ENCODE measurements at regions not wholly inside any gene's neighbourhood (a gene's known extent, or its start where the extent isn't known, plus 50 kb on each side); places are given as distances from the start of the nearest gene placed in this dataset.

GRCh38 chr10:131418681-131419080 lies 107.2 kb upstream of the TCERG1L start:
- TF ChIP-seq, protein P1, sequence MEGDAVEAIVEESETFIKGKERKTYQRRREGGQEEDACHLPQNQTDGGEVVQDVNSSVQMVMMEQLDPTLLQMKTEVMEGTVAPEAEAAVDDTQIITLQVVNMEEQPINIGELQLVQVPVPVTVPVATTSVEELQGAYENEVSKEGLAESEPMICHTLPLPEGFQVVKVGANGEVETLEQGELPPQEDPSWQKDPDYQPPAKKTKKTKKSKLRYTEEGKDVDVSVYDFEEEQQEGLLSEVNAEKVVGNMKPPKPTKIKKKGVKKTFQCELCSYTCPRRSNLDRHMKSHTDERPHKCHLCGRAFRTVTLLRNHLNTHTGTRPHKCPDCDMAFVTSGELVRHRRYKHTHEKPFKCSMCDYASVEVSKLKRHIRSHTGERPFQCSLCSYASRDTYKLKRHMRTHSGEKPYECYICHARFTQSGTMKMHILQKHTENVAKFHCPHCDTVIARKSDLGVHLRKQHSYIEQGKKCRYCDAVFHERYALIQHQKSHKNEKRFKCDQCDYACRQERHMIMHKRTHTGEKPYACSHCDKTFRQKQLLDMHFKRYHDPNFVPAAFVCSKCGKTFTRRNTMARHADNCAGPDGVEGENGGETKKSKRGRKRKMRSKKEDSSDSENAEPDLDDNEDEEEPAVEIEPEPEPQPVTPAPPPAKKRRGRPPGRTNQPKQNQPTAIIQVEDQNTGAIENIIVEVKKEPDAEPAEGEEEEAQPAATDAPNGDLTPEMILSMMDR (IDR thresholded peaks at IDR 0.05; ENCODE audit: low read depth, low read length, poor library complexity, severe bottlenecking), result no peak
- no peak for TF ChIP-seq EZH2phosphoT487 (IDR thresholded peaks at IDR 0.05; ENCODE audit: borderline replicate concordance, low read length)

Measured in DOHH2 (cell line).